ENCODE measurements at regions not wholly inside any gene's neighbourhood (a gene's known extent, or its start where the extent isn't known, plus 50 kb on each side); places are given as distances from the start of the nearest gene placed in this dataset.
A peak's percentile ranks its signal among the peaks of the same experiment; 100 is the strongest.

- no peak for TF ChIP-seq CTCF (conservative IDR thresholded peaks at IDR 0.05; ENCODE audit: low read depth, low read length)
- DNase-seq (ENCODE audit: low read depth) = no peak
- no peak overlapping the region for H3K4me3 ChIP-seq (ENCODE audit: low read depth, low read length)
Measured at GRCh38 chr3:35198857-35199256, 440.5 kb upstream of the ARPP21 start.

DNA sequence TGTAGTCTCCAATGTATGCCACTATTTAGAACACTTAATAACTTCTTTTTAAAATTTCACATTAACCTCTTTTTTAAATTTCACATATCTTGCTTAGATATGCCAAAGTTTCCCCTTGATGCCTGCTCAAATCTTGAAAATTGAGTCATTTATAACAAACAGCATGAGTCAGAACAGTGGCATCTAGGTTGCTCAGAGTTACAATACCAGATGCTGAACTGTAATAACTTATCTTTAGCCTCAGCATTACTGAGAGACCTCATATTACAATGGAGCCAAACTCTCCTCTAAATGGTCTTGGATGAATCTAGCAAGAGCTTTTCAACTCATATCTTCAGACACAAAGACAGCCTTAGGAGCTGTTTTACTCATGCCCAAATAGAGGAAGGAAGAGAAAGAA is 439.3 kb upstream of the ARPP21 start:
- DNase-seq (ENCODE audit: low read depth) = peak; percentile 70
- H3K4me3 ChIP-seq (ENCODE audit: low read depth, low read length) = no peak overlapping the region
- no peak for TF ChIP-seq CTCF (conservative IDR thresholded peaks at IDR 0.05; ENCODE audit: low read depth, low read length)

DNA sequence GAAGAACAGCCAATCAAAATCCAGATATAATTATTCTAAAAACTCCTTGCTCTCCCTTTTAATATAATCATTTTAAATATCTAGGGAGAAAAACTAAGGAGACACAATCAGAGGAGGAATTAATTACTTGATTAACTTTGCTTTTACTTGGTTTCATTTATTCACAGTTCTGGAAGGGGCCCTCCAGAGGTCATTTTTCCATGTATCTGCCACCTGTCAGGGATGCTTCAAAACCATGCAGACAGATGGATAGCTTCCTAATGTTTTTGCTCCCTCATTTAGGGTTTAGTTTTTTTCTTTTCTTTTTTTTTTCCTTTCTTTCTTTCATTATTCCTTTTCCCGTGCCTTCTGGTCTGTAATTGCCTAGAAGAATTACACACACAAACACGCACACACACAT is 438.1 kb upstream of the ARPP21 start:
- no peak overlapping the region for H3K4me3 ChIP-seq (ENCODE audit: low read depth, low read length)
- TF ChIP-seq CTCF (conservative IDR thresholded peaks at IDR 0.05; ENCODE audit: low read depth, low read length) = no peak
- DNase-seq (ENCODE audit: low read depth) = no peak

GRCh38 chr3:35215525-35216500 is 423.5 kb upstream of the ARPP21 start:
- no peak for TF ChIP-seq CTCF (conservative IDR thresholded peaks at IDR 0.05; ENCODE audit: low read depth, low read length)
- H3K4me3 ChIP-seq (ENCODE audit: low read depth, low read length) = no peak overlapping the region
- no peak for DNase-seq (ENCODE audit: low read depth)

DNA sequence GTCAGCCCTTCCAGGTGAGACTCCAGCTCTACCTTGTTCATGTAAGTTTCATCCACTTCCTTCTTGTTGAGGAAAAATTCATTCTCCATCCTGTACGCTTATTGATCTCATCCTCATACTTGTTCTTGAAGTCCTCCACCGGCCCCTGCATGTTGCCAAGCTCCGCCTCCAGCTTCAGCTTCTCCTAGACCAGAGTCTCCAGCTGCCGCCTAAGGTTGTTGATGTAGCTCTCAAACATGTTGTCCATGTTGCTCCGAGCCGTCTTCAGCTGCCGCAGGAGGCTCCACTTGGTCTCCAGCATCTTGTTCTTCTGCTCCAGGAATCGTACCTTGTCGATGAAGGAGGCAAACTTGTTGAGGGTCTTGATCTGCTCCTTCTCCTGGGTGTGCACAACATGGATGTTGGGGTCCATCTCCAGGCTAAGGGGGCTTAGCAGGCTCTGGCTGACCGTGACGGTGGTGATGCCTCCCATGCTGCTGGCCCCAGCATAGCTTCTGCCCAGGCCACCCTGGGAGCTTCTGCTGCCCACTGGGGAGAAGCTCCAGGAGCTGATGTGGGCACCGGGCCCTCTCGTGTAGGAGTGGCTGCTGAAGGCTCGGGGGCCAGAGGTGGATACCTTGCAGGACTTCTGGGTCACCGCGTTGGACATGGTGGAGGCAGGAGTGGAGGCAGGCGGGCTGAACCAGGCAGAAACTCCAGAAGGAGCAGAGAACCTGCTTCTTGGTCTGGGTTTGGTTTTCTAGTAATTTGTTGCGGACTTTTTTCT is 422.6 kb upstream of the ARPP21 start:
- TF ChIP-seq CTCF (conservative IDR thresholded peaks at IDR 0.05; ENCODE audit: low read depth, low read length) = no peak
- H3K4me3 ChIP-seq (ENCODE audit: low read depth, low read length) = no peak overlapping the region
- no peak for DNase-seq (ENCODE audit: low read depth)

DNA sequence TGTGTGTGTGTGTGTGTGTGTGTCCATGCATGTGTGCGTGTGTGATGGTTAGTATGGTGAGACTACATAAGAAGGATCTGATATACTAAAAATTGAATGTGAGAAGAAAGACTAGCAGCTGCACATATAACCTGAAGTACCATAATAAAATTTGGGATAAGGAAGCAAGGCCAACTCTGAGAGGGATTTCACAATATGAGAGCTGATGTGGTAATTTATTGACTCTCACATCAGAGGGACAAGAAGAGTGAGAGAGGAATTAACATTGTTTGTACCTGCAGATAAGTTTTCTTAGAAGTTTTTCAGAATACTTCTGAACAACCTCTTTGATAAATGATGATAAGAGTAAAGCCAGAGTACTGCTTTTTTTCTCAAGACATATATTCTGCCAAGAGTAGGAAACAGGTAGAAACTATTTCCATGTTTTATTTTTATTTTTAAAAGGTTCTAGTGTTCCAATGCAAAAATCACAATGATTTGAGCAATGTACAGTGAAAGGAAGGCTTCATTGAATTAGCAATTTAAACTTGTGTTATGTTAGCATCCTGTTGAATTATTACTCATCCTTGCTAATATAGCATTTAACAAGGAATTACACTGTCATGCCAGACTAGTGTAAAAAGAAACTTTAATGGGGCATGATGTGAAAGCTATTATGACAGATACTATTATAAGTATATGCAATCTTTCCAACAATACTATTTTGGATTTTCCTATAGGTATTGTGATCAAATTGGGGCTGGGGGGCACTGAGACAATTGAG is 415.5 kb upstream of the ARPP21 start:
- H3K4me3 ChIP-seq (ENCODE audit: low read depth, low read length) = no peak overlapping the region
- TF ChIP-seq CTCF (conservative IDR thresholded peaks at IDR 0.05; ENCODE audit: low read depth, low read length) = no peak
- no peak for DNase-seq (ENCODE audit: low read depth)

Measured in choroid plexus epithelial cell (primary cell).